Stimulated activated CD8-positive, alpha-beta memory T cell treated with anti-CD3 and anti-CD28 coated beads, Interleukin-15, amount 100 ng/mL, for 48 hours (primary cell): ENCODE measurements at regions not wholly inside any gene's neighbourhood (a gene's known extent, or its start where the extent isn't known, plus 50 kb on each side); places are given as distances from the start of the nearest gene placed in this dataset.
"Not testable (repeated sequence)": the region's sequence is repeated elsewhere in the genome, so short reads cannot be mapped to it uniquely, and the experiment has no call there.

Experiments used
- DNase-seq, 2 donors: peaks; one replicate each; pipeline ENCODE4 v3.0.0-alpha.2; 2020; ENCODE audit warnings: low read depth in 2 of 2

DNA sequence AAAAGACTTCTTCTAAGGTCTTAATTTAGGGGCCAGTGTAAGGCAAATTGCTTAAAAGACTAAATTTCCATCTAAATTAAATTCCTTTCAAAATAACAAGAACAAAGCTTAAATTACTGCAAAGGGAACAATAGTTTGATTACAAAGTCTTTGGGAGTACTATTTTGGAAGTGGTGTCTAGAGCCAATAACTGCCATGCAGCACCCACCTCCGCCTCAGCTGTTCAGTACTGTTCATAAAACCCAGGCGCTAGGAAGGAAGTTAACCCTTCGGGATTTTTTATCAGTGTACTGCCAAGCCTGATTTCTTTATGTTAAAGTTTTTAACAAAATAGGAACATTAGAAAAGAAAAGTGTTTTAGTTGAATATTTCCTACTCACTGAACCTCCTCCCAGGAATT, 210.1 kb downstream of the LIG4 start:
- no peak for DNase-seq

DNA sequence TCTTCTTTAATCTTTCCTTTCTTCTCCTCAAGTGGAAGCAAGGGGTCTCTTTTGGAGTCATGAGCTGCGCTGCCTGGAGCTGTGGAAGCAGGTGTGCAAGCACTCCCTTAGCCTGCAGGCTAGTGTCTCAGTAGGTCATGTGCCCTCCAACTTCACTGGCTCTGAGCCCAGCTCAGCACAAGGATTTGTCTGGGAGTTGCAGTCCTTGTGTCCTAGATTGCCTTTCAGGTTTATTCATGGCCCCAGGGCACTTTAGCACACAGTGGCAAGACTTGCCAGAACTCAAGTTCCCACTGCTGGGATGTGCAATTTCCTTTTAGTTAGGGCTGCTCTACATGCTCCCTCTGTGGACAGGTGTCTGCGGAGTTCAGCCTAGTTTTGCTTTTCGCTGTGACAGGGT, 211.7 kb downstream of the LIG4 start:
- no peak for DNase-seq

DNA sequence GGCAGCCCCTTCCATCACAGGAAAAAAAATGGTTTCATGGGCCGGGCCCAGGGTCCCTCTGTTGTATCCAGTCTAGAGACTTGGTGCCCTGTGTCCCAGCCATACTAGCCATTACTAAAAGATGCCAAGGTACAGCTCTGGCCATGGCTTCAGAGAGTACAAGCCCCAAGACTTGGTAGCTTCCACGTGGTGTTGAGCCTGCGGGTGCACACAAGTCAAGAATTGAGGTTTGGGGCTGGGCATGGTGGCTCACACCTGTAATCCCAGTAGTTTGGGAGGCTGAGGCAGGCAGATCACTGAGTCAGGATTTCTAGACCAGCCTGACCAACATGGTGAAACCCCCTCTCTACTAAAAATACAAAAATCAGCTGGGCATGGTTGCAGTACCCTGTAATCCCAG, 214.3 kb downstream of the LIG4 start:
- no peak for DNase-seq

DNA sequence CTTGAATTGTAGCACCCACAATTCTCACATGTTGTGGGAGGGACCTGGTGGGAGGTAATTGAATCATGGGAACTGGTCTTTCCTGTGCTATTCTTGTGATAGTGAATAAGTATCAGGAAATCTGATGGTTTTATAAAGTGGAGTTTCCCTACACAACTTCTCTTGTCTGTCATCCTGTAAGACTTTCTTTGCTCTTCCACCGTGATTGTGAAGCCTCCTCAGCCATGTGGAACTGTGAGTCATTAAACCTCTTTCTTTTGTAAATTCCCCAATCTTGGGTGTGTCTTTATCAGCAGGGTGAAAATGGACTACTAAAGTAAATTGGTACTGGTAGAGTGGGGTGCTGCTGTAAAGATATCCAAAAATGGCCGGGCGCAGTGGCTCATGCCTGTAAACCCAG, 215.6 kb downstream of the LIG4 start:
- DNase-seq, result no peak

DNA sequence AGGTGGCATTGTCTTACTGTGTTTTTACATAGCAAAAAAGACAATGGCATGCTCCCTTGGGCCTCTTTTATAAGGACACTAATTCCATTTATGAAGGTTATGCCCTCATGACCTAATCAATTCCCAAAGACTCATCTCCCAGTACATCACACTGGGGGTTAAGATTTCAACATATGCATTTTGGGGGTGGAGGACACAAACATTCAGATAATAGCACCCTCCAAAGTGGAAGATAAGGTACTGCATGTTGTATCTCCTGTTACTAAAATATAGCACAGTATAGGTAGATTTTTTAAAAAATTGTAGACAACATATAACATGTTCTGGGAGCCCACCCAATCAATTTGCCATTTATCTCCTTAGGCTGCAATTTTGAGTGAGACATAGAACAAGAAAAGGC, 221.2 kb downstream of the LIG4 start:
- DNase-seq, result no peak

DNA sequence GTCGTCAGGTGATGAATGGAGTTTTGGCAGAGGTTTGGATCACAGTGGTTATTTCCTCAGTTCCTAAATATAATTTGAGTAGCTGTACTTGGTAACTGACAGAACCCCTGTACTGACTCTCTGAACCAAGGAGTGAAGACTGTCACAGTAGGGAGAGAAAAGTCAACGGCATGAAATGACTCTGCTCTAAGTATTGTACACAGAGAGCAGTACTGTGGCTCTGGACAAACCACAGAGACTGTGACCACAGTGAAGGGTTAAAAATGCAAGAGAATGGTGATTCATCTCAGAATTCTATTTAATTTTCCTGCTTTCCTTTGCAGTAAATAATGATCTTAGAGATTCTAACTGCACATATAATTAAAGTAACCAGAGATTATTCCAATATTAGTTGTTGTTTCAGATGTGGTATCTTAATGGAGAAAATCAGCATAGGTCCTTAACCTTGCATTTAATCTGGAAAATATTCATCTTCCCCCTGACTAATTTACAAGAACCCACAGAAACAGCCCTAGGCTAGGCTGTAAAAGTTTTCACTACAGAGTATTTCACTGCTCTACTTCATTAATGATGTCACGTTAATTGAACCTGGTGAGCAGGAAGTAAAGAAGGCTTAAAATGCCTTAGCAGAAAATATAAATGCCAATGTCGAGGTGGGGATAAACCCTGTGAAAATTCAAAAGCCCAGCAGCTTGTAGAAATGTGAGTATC, 221.9 kb downstream of the LIG4 start:
- DNase-seq, result no peak

DNA sequence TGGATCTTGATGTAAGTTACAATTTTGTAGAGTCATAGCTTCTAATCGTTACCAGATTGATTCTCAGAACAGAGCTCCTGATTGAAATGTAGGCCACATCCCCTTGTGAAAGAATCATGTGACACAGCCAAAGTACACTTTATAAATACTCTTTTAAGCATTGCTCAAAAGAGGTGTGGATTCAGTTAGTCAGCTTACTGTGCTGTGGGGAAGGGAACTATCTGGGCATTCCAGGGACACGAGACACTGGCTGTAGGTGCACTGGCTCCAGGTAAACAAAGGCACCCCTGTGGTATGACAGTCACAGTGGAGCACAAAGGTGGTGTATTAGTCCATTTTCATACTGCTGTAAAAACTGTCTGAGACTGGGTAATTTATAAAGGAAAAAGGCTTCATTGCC, 222.8 kb downstream of the LIG4 start:
- DNase-seq, result no peak

DNA sequence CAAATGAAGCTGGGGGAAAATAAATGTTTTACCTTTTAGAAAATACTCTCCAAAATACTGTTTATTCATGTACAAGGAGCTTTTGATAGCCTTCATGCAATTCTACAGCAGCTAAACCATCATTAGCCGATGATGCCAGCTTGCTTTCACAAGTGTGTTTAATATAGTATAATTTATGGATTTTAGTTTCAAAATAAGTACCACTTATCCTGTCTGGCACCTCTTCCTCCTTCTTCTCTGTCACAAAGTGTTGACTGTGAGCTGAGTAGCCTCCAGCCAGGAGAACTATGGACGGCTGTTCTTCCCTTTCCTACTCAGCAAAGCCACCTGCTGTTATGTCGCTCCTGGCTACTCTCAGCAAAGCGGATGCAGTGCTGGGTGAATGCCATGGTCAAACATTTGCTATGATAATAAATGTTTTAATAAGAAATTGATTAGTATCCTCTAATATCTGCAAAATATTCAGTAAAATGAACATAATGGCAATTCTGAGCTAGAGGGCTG, 238.2 kb downstream of the LIG4 start:
- DNase-seq, result no peak

DNA sequence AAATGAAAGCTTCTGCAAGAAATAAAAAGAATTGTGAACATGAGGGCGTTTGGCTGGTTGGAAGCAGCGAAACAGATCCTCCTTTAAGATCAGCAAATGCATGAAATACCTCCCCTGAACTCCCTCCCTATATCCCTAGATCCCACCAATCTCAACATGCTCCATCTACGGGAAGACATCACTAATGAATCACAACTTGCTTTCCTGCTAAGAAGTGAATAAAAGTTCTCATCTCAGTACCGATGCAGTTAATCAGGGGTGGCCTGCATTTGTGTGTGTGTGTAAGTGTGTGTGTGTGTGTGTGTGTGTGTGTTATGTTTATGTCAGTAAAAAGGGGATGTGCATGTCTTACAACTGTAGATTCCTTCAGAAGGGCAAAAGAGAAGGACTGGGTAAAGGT, 238.7 kb downstream of the LIG4 start:
- no peak for DNase-seq

DNA sequence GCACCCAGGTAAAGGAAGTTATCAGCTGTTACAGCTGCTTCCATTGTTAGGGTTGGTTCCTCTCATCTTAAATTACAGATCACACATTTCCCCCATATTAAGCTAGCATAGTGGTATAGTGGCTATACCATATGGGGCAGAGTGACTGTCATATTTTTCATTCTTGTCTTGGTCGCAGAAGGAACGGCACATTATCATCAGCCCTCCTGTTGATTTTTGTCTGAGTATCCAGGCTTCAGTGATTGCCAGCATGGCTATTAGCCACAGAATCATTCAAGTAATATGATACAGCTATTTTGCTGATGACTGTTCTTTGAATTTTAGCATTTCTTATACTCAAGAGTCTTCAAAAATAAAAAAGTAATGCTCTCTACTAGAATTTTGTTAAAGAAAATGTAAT, 240.9 kb downstream of the LIG4 start:
- DNase-seq, result no peak

DNA sequence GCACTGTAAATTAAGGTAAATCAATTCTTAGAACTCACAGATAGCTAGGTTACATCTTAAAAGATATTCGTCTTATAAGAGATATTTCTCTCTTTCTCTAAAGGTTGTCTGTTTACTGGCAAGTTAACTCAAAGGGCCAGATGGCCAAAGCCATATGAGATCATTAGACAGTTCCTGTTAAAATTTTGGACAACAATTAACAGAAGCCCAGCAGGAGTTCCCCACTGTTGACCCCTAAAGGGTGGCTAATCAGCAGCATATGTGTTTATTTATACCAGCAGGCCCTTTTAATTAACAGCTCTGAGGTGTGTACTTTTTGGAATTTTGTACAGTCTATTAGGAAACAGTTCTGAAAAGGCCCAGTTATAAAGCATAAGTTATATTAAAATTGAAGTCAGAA, 245.8 kb downstream of the LIG4 start:
- DNase-seq, result no peak

DNA sequence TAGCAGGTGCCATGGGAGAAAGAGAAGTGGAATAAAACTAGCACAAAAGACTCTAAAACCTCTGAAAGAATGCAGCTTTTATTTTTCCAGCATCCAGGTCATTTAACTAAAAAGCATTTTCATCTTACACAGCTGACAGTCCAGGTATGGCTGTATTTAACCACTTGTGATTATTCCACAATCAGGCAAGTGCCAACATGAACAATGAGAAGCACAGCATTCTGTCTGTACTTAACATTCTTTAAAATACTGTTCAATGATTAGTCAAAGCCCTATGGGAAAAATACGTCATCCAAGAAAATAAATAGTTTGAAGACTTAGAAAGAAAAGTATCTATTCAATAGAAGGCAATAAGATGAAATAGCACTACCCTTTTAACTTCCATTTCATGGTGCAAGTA, 246.9 kb downstream of the LIG4 start:
- DNase-seq, result no peak

DNA sequence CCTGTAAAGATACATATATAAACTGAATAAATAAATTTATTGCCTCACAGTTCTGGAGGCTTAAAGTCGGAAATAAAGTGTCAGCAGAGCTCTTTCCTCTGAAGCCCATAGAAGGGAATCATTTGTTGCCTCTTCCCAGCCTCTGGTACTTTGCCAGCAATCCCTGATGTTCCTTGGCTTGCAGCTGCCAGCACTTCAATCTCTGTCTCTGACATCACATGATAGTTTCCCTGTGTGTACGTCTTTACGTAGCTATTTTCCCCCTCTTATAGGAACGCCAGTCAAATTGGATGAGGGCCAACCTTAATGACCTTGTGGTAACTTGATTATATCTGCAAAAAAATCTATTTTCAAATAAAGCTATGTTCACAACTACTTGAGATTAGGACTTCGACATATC, 250.9 kb downstream of the LIG4 start:
- no peak for DNase-seq

DNA sequence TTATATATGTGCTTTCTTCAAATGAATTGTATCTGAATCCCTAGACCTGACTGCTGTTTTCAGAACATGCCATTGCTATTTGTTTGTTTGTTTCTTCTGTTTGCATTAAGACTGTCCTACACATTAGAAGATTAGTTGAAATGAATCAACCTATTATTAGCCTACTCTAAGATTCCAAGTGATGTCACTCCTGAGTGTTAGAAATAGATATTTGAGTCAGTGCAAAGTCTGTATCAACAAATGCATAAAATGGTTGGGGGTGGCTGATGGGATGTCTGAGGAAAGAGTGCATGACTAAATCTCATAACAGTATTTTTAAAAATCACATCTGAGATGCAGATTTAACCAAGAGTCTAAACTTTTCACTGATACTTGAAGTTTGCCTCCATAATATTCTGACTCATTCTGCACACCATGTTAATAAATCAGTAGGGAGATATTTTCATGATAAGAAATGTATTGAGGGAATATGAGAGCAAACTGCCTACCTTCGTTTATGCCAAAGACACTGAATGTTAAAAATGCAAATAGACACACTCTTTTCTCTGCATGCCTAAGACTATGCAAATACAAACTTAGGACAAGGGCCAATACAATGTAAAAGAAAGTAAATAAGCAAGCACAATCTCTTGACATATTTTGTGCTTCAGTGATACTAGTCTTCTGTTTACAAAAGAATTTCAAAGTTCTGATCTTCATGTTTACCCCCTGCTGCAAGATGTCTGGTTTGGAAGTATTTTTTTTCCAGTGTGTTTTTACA, 253.3 kb downstream of the LIG4 start:
- DNase-seq, result no peak

DNA sequence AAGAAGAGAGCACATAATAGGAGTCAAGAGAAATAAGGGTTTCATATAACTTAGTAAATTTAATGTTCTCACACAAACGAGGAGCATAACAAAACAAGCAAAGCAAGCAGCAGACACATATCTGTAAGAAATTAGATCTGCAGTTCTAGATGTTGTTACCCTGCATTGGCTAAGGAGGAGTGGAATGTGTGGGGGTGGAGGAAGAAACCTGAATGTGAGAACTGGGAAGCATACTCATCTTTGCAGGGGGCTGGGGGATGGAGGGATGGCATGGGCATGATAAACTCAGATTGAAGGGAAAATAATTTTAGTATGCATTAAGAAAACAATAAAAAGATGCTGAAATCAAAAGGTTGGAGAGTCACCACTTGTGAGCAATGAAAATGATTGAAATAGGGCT, 255.0 kb downstream of the LIG4 start:
- no peak for DNase-seq

DNA sequence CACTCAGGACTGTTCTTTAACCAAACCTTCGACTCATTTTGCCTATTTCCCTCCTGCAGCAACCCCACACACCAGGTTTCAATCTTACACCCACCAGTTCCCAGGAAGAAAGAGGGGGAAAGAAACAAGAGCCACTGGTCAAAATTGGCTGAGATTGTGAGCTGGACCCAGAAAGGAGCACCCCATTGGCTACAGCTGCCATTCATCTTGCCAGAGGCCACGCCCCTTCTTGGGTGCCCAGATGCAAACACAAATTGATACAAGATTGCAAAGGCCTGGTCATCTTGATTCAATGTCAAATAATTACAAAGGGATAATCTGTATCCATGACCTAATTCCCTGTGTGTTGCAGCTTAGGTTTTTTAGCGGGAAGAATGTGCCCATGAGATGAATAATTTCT, 258.4 kb downstream of the LIG4 start:
- no peak for DNase-seq

DNA sequence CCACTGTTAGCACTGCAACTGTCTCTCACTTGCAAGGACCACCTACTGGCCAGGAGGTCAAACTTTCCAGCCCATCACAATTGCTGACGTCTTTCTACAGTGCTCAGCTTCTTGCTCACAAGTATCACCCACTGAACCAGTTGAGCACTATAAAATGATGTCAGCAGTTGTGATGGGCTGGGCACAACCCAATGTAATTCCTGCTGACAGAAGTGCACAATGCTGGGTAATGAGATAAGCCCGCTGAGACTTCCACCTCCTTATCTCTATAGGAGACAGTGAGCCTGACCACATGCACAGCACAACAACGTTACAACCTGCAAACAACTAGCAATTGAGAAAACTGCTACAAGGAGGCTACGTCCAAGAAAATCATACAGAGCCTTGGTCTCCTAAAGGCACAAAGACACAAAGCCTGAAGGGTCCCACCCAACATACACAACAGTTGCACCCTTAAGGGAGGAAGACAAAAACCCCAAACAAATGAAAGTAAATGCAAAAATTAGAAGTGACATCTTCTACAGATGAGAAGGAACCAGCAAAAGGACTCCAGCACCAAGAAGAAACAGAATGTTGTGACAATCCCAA, 273.2 kb downstream of the LIG4 start:
- no peak for DNase-seq

DNA sequence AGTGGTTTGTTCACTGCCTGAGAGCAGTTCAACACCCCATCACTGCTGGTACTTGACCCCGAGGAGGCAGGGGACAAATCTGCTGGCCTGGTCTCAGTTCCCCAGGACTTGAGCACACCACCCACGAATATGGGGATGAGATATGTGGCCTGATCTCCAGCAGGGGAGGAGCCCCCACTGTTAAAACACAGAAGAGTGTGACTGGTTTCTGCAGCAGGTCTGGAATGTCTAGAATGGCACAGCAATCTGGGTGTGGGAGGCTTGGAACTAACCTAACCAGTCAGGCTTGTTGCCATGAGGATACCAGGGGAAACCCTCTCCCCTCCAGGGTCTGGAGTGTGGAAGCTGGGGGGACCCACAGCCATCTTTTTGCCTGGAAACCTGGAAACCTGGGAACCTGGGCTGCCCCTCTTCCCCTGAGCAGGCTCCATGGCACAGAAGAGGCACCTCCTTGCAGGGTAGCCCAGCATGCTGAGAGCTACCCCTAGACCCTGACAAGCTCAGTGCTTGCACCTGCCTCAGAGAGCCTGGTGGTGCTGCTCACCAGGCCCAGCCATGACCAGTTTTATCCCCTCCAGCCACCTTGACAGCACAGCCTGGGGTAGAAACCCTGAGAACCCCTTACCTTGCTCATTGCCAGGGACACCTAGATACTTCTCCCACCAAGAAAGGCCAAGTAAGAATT, 273.8 kb downstream of the LIG4 start:
- DNase-seq, result no peak

DNA sequence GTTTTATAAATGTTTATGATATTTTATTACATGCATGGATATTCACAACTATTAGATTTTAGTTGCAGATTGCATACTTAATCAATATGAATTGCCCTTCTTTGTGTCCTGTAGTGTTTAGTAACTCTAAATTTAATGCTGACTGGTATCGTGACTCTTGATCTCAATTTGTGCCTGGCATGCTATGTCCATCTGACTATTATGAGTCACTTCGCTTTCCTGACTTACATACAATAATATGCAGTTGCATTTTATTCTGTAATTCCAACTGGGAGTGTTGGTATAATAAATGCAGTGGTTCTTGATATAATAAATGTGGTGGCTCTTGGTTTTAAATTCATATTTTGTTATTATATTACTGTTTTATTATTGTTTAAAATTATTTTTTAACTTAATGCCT, 277.5 kb downstream of the LIG4 start:
- DNase-seq, result no peak

DNA sequence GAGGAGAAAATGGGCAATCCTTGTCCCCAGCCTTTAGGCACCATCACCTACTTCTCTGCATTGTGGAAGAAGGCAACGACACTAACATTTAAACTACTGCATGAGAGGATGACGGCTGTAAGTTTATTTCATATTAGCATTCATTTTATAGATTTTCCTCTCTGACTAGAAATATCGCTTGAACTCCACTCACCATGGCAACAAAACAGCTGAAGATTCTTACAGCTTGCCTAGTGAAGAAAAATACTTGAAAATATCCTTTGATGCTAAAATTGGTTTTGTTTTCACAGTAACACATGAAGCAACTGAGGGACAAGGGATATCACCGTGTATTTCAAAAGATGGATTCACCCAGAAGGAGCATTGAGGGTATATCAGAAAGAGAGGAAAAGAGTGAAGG, 284.3 kb downstream of the LIG4 start:
- DNase-seq, result no peak

DNA sequence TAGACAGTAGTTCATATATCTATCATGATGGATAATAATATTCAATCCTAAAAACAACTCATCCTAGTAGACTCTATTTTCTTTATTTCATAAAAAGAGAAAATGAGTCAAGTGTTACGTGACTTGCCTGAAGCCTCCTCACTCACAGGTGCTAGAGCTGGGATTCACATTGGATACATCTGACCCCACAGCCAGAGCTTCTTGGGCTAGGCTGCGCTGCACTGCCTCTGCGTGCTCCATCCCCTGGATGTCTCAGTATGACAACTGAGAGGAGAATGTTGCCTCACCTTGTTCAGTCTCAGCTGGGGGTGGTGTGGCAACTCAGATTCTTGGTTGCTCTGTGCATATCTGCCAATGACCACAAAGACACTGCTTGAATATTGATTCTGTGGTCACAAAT, 286.6 kb downstream of the LIG4 start:
- no peak for DNase-seq

DNA sequence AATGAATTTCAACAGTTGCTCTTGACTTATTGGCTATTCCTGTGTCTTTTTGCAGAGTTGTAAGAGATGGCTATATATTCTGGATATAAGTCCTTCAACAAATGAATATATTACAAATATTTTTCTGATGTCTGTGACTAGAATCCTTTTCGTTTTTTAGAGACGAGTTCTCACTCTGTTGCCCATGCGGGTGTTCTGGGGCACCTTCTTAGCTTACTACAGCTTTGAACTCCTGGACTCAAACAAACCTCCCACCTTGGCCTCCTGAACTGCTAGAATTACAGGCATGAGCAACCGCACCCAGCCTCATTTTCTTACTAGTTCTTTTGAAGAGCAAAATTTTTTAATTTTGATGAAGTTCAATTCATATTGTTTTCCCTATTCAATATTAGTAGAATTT, 287.8 kb downstream of the LIG4 start:
- DNase-seq, result no peak

DNA sequence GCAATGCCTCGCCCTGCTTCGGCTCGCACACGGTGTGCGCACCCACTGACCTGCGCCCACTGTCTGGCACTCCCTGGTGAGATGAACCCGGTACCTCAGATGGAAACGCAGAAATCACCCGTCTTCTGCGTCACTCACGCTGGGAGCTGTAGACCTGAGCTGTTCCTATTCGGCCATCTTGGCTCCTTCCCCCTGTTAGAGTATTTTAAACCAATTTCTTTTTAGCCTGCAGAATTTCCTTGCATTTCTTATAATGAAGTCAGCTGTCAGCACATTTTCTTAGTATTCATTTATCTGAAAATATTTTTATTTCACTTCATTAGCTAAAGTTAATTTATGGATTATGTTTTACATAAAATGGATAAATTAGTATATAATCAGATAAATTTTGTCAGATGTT, 288.8 kb downstream of the LIG4 start:
- DNase-seq, result not testable (repeated sequence)
